ENCODE measurements at regions not wholly inside any gene's neighbourhood (a gene's known extent, or its start where the extent isn't known, plus 50 kb on each side); places are given as distances from the start of the nearest gene placed in this dataset.

DNA sequence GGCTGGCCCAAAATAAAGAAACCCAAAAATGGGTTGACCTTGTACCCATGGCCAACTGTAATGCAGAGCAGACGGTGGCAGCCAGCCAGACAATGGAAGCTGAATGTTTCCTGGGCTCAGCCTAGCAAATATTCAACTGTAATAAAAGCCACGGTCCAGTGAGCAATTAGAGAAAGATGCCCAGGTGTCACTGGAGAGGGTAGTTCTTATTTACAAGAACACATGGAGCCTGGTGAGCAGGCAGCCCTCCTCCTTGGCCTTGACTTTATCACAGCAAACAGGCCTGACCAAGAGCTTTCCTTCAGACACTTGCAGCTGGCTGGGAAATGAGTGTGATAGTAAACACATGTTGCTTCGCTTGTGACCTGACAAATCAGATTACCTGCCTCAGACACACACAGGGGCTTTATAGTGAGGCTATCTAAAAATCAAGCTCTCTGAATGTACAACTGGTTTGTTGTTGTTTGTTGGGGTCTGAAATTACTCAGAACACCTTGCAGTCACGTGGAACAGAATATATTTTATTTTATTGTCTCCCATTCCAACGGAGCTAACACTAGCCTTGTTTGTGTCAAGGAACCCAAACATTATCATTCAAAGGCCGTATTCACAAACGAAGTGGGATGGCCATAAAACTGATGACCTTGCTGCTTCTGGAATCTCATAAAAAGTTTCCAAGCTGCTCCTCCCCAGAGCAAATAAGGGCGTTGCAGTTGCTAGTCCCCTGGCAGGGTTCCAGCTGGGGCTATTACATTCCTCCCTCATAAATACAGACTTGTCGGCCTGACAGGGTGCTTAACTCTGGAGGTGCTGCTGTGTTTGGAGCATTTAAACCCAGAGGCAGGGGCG, 161.1 kb downstream of the BBOX1 start:
- Histone ChIP-seq H3K36me3 (ENCODE audit: control insufficient read depth, insufficient read depth, low read length, severe bottlenecking) (no peaks in the 10 kb centered on the region), H3K27me3 (replicated peaks; ENCODE audit: control insufficient read depth, insufficient read depth, low read length) (no peaks in the 10 kb centered on the region), H3K4me3 (ENCODE audit: low read length) (no peak overlapping the region), H3K4me1 (ENCODE audit: control insufficient read depth, insufficient read depth, low read length) (peaks cover 23% of the 10 kb centered on the region), H3K9ac (ENCODE audit: low read length) (no peak overlapping the region), H3K9me3 (ENCODE audit: control insufficient read depth, low read length) (no peaks in the 10 kb centered on the region)
- DNase-seq (ENCODE audit: low read depth) = peak; percentile 68

- no peak overlapping the region for H3K9ac ChIP-seq (ENCODE audit: low read length)
These were observed 160.3 kb downstream of the BBOX1 start for GRCh38 chr11:27200779-27201453.

GRCh38 chr11:27196203-27196897, 155.7 kb downstream of the BBOX1 start:
- Histone ChIP-seq H3K9me3 (ENCODE audit: control insufficient read depth, low read length) (no peaks in the 10 kb centered on the region), H3K4me1 (ENCODE audit: control insufficient read depth, insufficient read depth, low read length) (peaks cover 3% of the 10 kb centered on the region), H3K4me3 (ENCODE audit: low read length) (no peak overlapping the region), H3K27me3 (replicated peaks; ENCODE audit: control insufficient read depth, insufficient read depth, low read length) (no peaks in the 10 kb centered on the region), H3K36me3 (ENCODE audit: control insufficient read depth, insufficient read depth, low read length, severe bottlenecking) (no peaks in the 10 kb centered on the region), H3K9ac (ENCODE audit: low read length) (no peak overlapping the region)
- DNase-seq (ENCODE audit: low read depth) = no peak

More at GRCh38 chr11:27200779-27201453, 160.3 kb downstream of the BBOX1 start:
- Histone ChIP-seq H3K27me3 (replicated peaks; ENCODE audit: control insufficient read depth, insufficient read depth, low read length) (no peaks in the 10 kb centered on the region), H3K4me3 (ENCODE audit: low read length) (no peak overlapping the region), H3K9me3 (ENCODE audit: control insufficient read depth, low read length) (no peaks in the 10 kb centered on the region), H3K36me3 (ENCODE audit: control insufficient read depth, insufficient read depth, low read length, severe bottlenecking) (no peaks in the 10 kb centered on the region), H3K4me1 (ENCODE audit: control insufficient read depth, insufficient read depth, low read length) (peaks cover 23% of the 10 kb centered on the region)
- DNase-seq (ENCODE audit: low read depth) = no peak

GRCh38 chr11:27195837-27196202, 155.2 kb downstream of the BBOX1 start:
- Histone ChIP-seq H3K9ac (ENCODE audit: low read length) (no peak overlapping the region), H3K4me3 (ENCODE audit: low read length) (no peak overlapping the region), H3K4me1 (ENCODE audit: control insufficient read depth, insufficient read depth, low read length) (no peaks in the 10 kb centered on the region), H3K9me3 (ENCODE audit: control insufficient read depth, low read length) (no peaks in the 10 kb centered on the region), H3K27me3 (replicated peaks; ENCODE audit: control insufficient read depth, insufficient read depth, low read length) (no peaks in the 10 kb centered on the region), H3K36me3 (ENCODE audit: control insufficient read depth, insufficient read depth, low read length, severe bottlenecking) (no peaks in the 10 kb centered on the region)
- DNase-seq (ENCODE audit: low read depth) = no peak

- no peak for DNase-seq (ENCODE audit: low read depth)
- H3K9ac ChIP-seq (ENCODE audit: low read length) = no peak overlapping the region
- no peaks in the 10 kb centered on the region for H3K36me3 ChIP-seq (ENCODE audit: control insufficient read depth, insufficient read depth, low read length, severe bottlenecking)
- H3K4me3 ChIP-seq (ENCODE audit: low read length) = no peak overlapping the region
- no peaks in the 10 kb centered on the region for H3K27me3 ChIP-seq (replicated peaks; ENCODE audit: control insufficient read depth, insufficient read depth, low read length)
- H3K9me3 ChIP-seq (ENCODE audit: control insufficient read depth, low read length) = no peaks in the 10 kb centered on the region
- H3K4me1 ChIP-seq (ENCODE audit: control insufficient read depth, insufficient read depth, low read length) = no peaks in the 10 kb centered on the region
These were observed 154.4 kb downstream of the BBOX1 start for GRCh38 chr11:27194976-27195375.

DNA sequence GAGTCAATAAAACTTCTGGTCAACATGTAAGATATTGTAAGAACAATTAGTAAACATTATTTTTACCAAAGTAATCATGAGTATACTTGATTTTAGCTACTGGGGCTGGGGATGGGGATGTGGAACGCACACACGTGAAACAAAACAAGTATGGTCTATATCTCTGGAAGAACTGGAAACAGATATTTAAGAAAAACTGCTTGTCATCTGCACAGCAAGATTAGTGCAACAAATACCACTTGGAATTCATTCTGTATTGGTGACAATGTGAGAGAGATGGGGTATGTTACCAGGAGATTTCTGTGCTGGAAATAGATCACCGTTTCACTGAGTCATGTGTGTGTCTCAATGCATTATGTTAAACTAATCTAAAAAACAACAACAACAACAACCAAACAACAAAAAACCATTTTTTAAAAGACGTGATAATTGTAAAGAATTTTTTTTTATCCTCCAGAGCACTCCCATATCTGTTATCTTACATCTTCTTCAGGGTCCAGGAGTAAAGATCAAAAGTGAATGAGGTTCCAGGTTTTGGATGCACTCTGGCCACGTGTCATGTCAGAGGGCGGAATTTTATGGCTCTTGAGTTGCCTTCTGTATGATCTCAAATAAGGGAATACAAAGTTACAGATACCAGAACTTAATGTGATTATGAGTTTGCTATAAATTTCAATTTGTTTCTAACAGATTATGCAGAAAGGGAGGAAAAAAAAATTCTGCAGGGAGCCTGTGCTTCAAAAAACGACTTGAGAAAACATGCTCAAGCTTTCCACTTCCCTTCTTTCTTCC, 153.0 kb downstream of the BBOX1 start:
- Histone ChIP-seq H3K4me1 (ENCODE audit: control insufficient read depth, insufficient read depth, low read length) (no peaks in the 10 kb centered on the region), H3K9me3 (ENCODE audit: control insufficient read depth, low read length) (no peaks in the 10 kb centered on the region), H3K9ac (ENCODE audit: low read length) (no peak overlapping the region), H3K4me3 (ENCODE audit: low read length) (no peak overlapping the region), H3K36me3 (ENCODE audit: control insufficient read depth, insufficient read depth, low read length, severe bottlenecking) (no peaks in the 10 kb centered on the region), H3K27me3 (replicated peaks; ENCODE audit: control insufficient read depth, insufficient read depth, low read length) (no peaks in the 10 kb centered on the region)
- no peak for DNase-seq (ENCODE audit: low read depth)

- H3K27me3 ChIP-seq (replicated peaks; ENCODE audit: control insufficient read depth, insufficient read depth, low read length) = no peaks in the 10 kb centered on the region
- H3K36me3 ChIP-seq (ENCODE audit: control insufficient read depth, insufficient read depth, low read length, severe bottlenecking) = no peaks in the 10 kb centered on the region
- no peaks in the 10 kb centered on the region for H3K9me3 ChIP-seq (ENCODE audit: control insufficient read depth, low read length)
- no peak overlapping the region for H3K4me3 ChIP-seq (ENCODE audit: low read length)
- DNase-seq (ENCODE audit: low read depth) = no peak
- H3K9ac ChIP-seq (ENCODE audit: low read length) = no peak overlapping the region
- H3K4me1 ChIP-seq (ENCODE audit: control insufficient read depth, insufficient read depth, low read length) = no peaks in the 10 kb centered on the region
These were observed 151.6 kb downstream of the BBOX1 start for GRCh38 chr11:27192184-27192583.

DNA sequence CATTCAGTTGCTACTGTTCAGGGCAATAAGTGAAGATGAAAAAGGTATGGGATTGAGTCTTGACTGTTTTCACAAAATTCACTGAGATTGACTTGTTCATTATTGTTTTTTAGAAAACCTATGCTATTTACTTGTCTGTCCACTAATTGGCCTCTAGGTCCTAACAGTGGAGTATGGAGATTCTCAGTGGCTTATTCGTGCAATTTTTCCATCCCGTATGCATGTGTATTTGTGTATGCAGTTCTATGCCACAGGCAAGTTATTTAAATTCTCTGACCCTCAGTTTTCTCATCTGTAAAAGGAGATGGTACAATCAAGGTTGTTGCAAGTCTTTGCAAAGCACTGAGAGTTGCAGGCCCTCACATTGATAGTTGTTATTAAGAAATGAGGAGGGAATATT, 151.0 kb downstream of the BBOX1 start:
- Histone ChIP-seq H3K4me3 (ENCODE audit: low read length) (no peak overlapping the region), H3K9me3 (ENCODE audit: control insufficient read depth, low read length) (no peaks in the 10 kb centered on the region), H3K36me3 (ENCODE audit: control insufficient read depth, insufficient read depth, low read length, severe bottlenecking) (no peaks in the 10 kb centered on the region), H3K9ac (ENCODE audit: low read length) (no peak overlapping the region), H3K4me1 (ENCODE audit: control insufficient read depth, insufficient read depth, low read length) (no peaks in the 10 kb centered on the region), H3K27me3 (replicated peaks; ENCODE audit: control insufficient read depth, insufficient read depth, low read length) (no peaks in the 10 kb centered on the region)
- no peak for DNase-seq (ENCODE audit: low read depth)

GRCh38 chr11:27188696-27189095, 148.1 kb downstream of the BBOX1 start:
- no peak for DNase-seq (ENCODE audit: low read depth)
- Histone ChIP-seq H3K36me3 (ENCODE audit: control insufficient read depth, insufficient read depth, low read length, severe bottlenecking) (no peaks in the 10 kb centered on the region), H3K9me3 (ENCODE audit: control insufficient read depth, low read length) (peaks cover 3% of the 10 kb centered on the region), H3K9ac (ENCODE audit: low read length) (no peak overlapping the region), H3K4me1 (ENCODE audit: control insufficient read depth, insufficient read depth, low read length) (peaks cover 11% of the 10 kb centered on the region), H3K27me3 (replicated peaks; ENCODE audit: control insufficient read depth, insufficient read depth, low read length) (no peaks in the 10 kb centered on the region), H3K4me3 (ENCODE audit: low read length) (no peak overlapping the region)

- Histone ChIP-seq H3K4me1 (ENCODE audit: control insufficient read depth, insufficient read depth, low read length) (peaks cover 11% of the 10 kb centered on the region), H3K9me3 (ENCODE audit: control insufficient read depth, low read length) (peaks cover 3% of the 10 kb centered on the region), H3K27me3 (replicated peaks; ENCODE audit: control insufficient read depth, insufficient read depth, low read length) (no peaks in the 10 kb centered on the region), H3K36me3 (ENCODE audit: control insufficient read depth, insufficient read depth, low read length, severe bottlenecking) (no peaks in the 10 kb centered on the region), H3K4me3 (ENCODE audit: low read length) (no peak overlapping the region), H3K9ac (ENCODE audit: low read length) (no peak overlapping the region)
- DNase-seq (ENCODE audit: low read depth) = no peak
These were observed 147.4 kb downstream of the BBOX1 start for GRCh38 chr11:27187848-27188621.

All from adipocyte (in vitro differentiated cells).